H1 (cell line): ENCODE measurements at regions not wholly inside any gene's neighbourhood (a gene's known extent, or its start where the extent isn't known, plus 50 kb on each side); places are given as distances from the start of the nearest gene placed in this dataset.

Experiments
- CTCF ChIA-PET: fragments of 300-600 bp; sonication (Branson Sonifier 250); formaldehyde crosslinking; loops from one replicate; lab custom pipeline; 2021; ENCODE audit not compliant: partially characterized antibody; lab: Charles Lee
- POLR2A ChIA-PET: fragments of 300-600 bp; sonication (Branson Sonifier 250); formaldehyde crosslinking; loops from one replicate; lab custom pipeline; 2021; ENCODE audit warnings: inconsistent platforms; ENCODE audit not compliant: partially characterized antibody; lab: Charles Lee
- DNase-seq, 2 experiments: peaks; one replicate each; pipeline versions ENCODE4 v3.0.0 to v3.0.0-alpha.2; 2010 to 2022; ENCODE audit warnings: low spot score in 2 of 2, low read depth in 1 of 2, mixed read lengths in 1 of 2
- FAIRE-seq: peaks from 2 replicates; lab custom pipeline; 2011; peaks lifted over from hg19 to GRCh38; lab: Jason Lieb, UNC
- H2AFZ ChIP-seq: 2 replicates; pipeline ENCODE4 v1.8.1; 2012; ENCODE audit warnings: low read length, inconsistent platforms
- H2AK5ac ChIP-seq: 2 replicates; pipeline ENCODE4 v1.6.1; 2013; ENCODE audit warnings: low read depth, low read length
- H2BK120ac ChIP-seq: replicated peaks from 2 replicates; pipeline ENCODE3; 2013; ENCODE audit warnings: low read depth, low read length, inconsistent platforms
- H2BK12ac ChIP-seq: 2 replicates; pipeline ENCODE4 v1.6.1; 2013; ENCODE audit warnings: low read depth, low read length
- H2BK15ac ChIP-seq: 2 replicates; pipeline ENCODE4 v1.6.1; 2013; ENCODE audit warnings: low read length
- H2BK20ac ChIP-seq: 2 replicates; pipeline ENCODE4 v1.6.1; 2013; ENCODE audit warnings: low read length
- H2BK5ac ChIP-seq: 2 replicates; pipeline ENCODE4 v1.6.1; 2013; ENCODE audit warnings: low read depth, low read length
- H3K14ac ChIP-seq: 2 replicates; pipeline ENCODE4 v1.6.1; 2013; ENCODE audit warnings: inconsistent platforms; ENCODE audit not compliant: insufficient read length
- H3K18ac ChIP-seq: 2 replicates; pipeline ENCODE4 v1.6.1; 2013; ENCODE audit warnings: low read length; ENCODE audit errors: extremely low read depth
- H3K23ac ChIP-seq: 2 replicates; pipeline ENCODE4 v1.6.1; 2013; ENCODE audit warnings: inconsistent platforms; ENCODE audit not compliant: insufficient read length
- H3K23me2 ChIP-seq: 2 replicates; pipeline ENCODE4 v1.6.1; 2013; ENCODE audit warnings: low read depth, low read length
- H3K27ac ChIP-seq: 2 replicates; pipeline ENCODE4 v1.6.1; 2011; ENCODE audit warnings: low read depth, low read length, inconsistent platforms
- H3K27me3 ChIP-seq, 4 experiments: replicated peaks in 1 of 4; 1 replicate in 1 of 4; 2 replicates in 3 of 4; pipeline versions ENCODE4 v1.6.1 to v1.8.1; 2011 to 2013; ENCODE audit warnings: low read length in 3 of 4, mild to moderate bottlenecking in 3 of 4, inconsistent platforms in 2 of 4, mixed read lengths in 2 of 4, moderate library complexity in 1 of 4; ENCODE audit not compliant: control insufficient read depth in 3 of 4, insufficient read depth in 3 of 4; ENCODE audit errors: extremely low read depth in 1 of 4
- H3K36me3 ChIP-seq, 4 experiments: 2 replicates each; pipeline versions ENCODE4 v1.6.1 to v1.8.1; 2011 to 2013; ENCODE audit warnings: mild to moderate bottlenecking in 4 of 4, low read length in 3 of 4, moderate library complexity in 2 of 4, control low read depth in 1 of 4, inconsistent platforms in 1 of 4; ENCODE audit not compliant: insufficient read depth in 4 of 4, control insufficient read depth in 2 of 4
- H3K4ac ChIP-seq: replicated peaks from 2 replicates; pipeline ENCODE3; 2013; ENCODE audit warnings: low read length, low read depth, mixed read lengths, inconsistent platforms; ENCODE audit not compliant: insufficient read length
- H3K4me1 ChIP-seq, 4 experiments: replicated peaks in 1 of 4; 1 replicate in 1 of 4; 2 replicates in 3 of 4; pipeline versions ENCODE4 v1.6.1 to v1.8.1; 2011 to 2013; ENCODE audit warnings: low read length in 3 of 4, inconsistent platforms in 2 of 4, mixed read lengths in 1 of 4; ENCODE audit not compliant: insufficient read depth in 4 of 4, control insufficient read depth in 3 of 4
- H3K4me2 ChIP-seq, 2 experiments: 2 replicates each; pipeline versions ENCODE4 v1.6.1 to v1.8.1; 2011 to 2013; ENCODE audit warnings: low read depth in 2 of 2, low read length in 2 of 2, control low read depth in 1 of 2, inconsistent platforms in 1 of 2, mild to moderate bottlenecking in 1 of 2; ENCODE audit not compliant: insufficient read depth in 1 of 2
- H3K4me3 ChIP-seq, 4 experiments: fragments of 200-600, 300-600 bp in 1 of 4; sonication (generic), shearing (Covaris generic), sonication (Bioruptor Twin) in 1 of 4; 2 replicates each; pipeline versions ENCODE4 v1.5.1 to v1.8.1; 2011 to 2016; ENCODE audit warnings: low read length in 4 of 4, low read depth in 3 of 4, control low read depth in 2 of 4, inconsistent platforms in 2 of 4, mild to moderate bottlenecking in 2 of 4, mixed read lengths in 1 of 4, moderate library complexity in 1 of 4; ENCODE audit not compliant: insufficient read depth in 2 of 4; ENCODE audit errors: extremely low read depth in 1 of 4
- H3K56ac ChIP-seq: replicated peaks from 2 replicates; pipeline ENCODE3; 2013; ENCODE audit warnings: low read depth, mild to moderate bottlenecking, mixed read lengths, low read length, inconsistent platforms; ENCODE audit not compliant: insufficient read length
- H3K79me1 ChIP-seq: 2 replicates; pipeline ENCODE4 v1.6.1; 2013; ENCODE audit warnings: low read depth, low read length, control low read depth
- H3K79me2 ChIP-seq, 2 experiments: 2 replicates each; pipeline versions ENCODE4 v1.6.1 to v1.8.1; 2012 to 2013; ENCODE audit warnings: low read length in 2 of 2, mild to moderate bottlenecking in 2 of 2, inconsistent platforms in 1 of 2; ENCODE audit not compliant: insufficient read depth in 2 of 2, control insufficient read depth in 1 of 2
- H3K9ac ChIP-seq, 4 experiments: replicated peaks in 1 of 4; 1 replicate in 1 of 4; 2 replicates in 3 of 4; pipeline versions ENCODE4 v1.6.1 to v1.8.1; 2011 to 2013; ENCODE audit warnings: low read depth in 3 of 4, low read length in 3 of 4, control low read depth in 2 of 4, mild to moderate bottlenecking in 2 of 4, moderate library complexity in 2 of 4, inconsistent platforms in 1 of 4; ENCODE audit errors: extremely low read depth in 1 of 4
- H3K9me3 ChIP-seq, 2 experiments: 2 replicates each; pipeline versions ENCODE4 v1.6.1 to v1.8.1; 2012 to 2013; ENCODE audit warnings: mild to moderate bottlenecking in 2 of 2, moderate library complexity in 2 of 2, control low read depth in 1 of 2, inconsistent platforms in 1 of 2, low read depth in 1 of 2, low read length in 1 of 2, mixed read lengths in 1 of 2; ENCODE audit not compliant: insufficient read depth in 2 of 2
- H4K20me1 ChIP-seq, 2 experiments: replicated peaks in 1 of 2; 2 replicates each; pipeline versions ENCODE3 to v1.8.1; 2011 to 2013; ENCODE audit warnings: inconsistent platforms in 2 of 2, low read length in 2 of 2, mild to moderate bottlenecking in 1 of 2; ENCODE audit not compliant: insufficient read depth in 2 of 2, control insufficient read depth in 1 of 2
- H4K5ac ChIP-seq: 2 replicates; pipeline ENCODE4 v1.6.1; 2013; ENCODE audit warnings: low read length, low read depth, mixed read lengths, inconsistent platforms; ENCODE audit not compliant: insufficient read length
- H4K8ac ChIP-seq: 2 replicates; pipeline ENCODE4 v1.8.0; 2013; ENCODE audit warnings: mild to moderate bottlenecking, moderate library complexity, low read length, inconsistent platforms; ENCODE audit not compliant: insufficient read depth; ENCODE audit errors: extremely low read depth
- H4K91ac ChIP-seq: replicated peaks from 2 replicates; pipeline ENCODE3; 2013; ENCODE audit warnings: low read length, mixed read lengths, inconsistent platforms; ENCODE audit not compliant: insufficient read length
- BACH1 ChIP-seq: IDR thresholded peaks from 2 replicates; pipeline ENCODE4 v1.6.1; 2012; ENCODE audit warnings: low read length, improper control_type of control experiment
- BCL11A ChIP-seq, 2 experiments: IDR thresholded peaks; one replicate each; pipeline ENCODE4 v1.6.1; 2011; ENCODE audit warnings: low read depth in 2 of 2, low read length in 2 of 2, mild to moderate bottlenecking in 2 of 2
- CTBP2 ChIP-seq: IDR thresholded peaks from 2 replicates; pipeline ENCODE4 v1.7.0; 2011; ENCODE audit warnings: borderline replicate concordance, mild to moderate bottlenecking, moderate library complexity, mixed read lengths, low read length; ENCODE audit not compliant: insufficient read depth, insufficient read length
- JUND ChIP-seq: IDR thresholded peaks from 2 replicates; pipeline ENCODE4 v1.6.1; 2011; ENCODE audit warnings: mild to moderate bottlenecking, improper control_type of control experiment, low read length
- MAX ChIP-seq: IDR thresholded peaks from 2 replicates; pipeline ENCODE4 v1.6.1; 2012; ENCODE audit warnings: inconsistent platforms
- RBBP5 ChIP-seq: IDR thresholded peaks from 2 replicates; pipeline ENCODE4 v1.7.1; 2012; ENCODE audit warnings: low read depth, mild to moderate bottlenecking, inconsistent platforms, low read length, moderate library complexity, borderline replicate concordance
- RXRA ChIP-seq: IDR thresholded peaks from 2 replicates; pipeline ENCODE4 v1.6.1; 2011; ENCODE audit warnings: low read depth, mild to moderate bottlenecking, low read length, moderate library complexity; ENCODE audit not compliant: insufficient read depth
- SIN3A ChIP-seq, 2 experiments: IDR thresholded peaks in 1 of 2; conservative IDR thresholded peaks in 1 of 2; 2 replicates each; pipeline ENCODE4 v1.6.1; 2011 to 2012; ENCODE audit warnings: low read length in 2 of 2, improper control_type of control experiment in 1 of 2, low read depth in 1 of 2, mild to moderate bottlenecking in 1 of 2
- SP1 ChIP-seq: IDR thresholded peaks from 2 replicates; pipeline ENCODE4 v1.6.1; 2011; ENCODE audit warnings: low read depth, low read length
- WGBS, 2 experiments: shearing (Covaris generic) in 1 of 2; methylation state at CpG; one replicate each; pipeline versions ENCODE4 v1.1.6 to v1.1.7; 2013 to 2015; ENCODE audit warnings: low lambda C conversion rate in 2 of 2, mixed read lengths in 2 of 2, inconsistent platforms in 1 of 2, low coverage in 1 of 2, missing lambda C conversion rate in 1 of 2; ENCODE audit not compliant: insufficient replicate concordance in 2 of 2, insufficient coverage in 1 of 2, insufficient read length in 1 of 2; ENCODE audit errors: extremely low coverage in 1 of 2, missing lambda C conversion rate in 1 of 2; 5-methylcytosine and 5-hydroxymethylcytosine counted together

DNA sequence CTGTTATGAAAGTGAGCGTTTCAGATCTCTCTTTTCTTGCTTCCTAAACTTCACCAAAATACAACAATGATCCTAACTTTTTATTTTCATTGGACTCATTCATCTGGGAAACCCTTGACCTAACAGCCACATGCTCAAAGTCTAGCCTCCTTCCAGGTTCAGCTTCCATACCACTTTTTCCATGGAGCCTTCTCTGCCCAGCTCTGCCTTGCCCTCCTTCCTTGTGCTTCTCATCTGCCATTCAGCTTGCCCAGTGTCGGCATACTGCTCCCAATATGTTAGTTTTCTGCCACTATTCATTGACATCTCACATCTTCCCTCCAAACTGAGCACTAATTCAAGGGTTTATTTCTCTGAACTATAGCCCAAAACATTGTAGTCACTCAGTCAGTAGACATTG is 214.7 kb downstream of the RAD51AP2 start:
- H3K4me1 ChIP-seq: peaks cover 0 to 9% (median 6%) of the 10 kb centered on the region in 4 experiments; a peak in 5 of 7 replicates
- 70% methylated on average over 2 of the region's 2 CpGs; no CpG with 5 or more reads in 1 of the 2 experiments for WGBS, 2 experiments
- no peak overlapping the region for H2BK120ac ChIP-seq
- H2BK5ac ChIP-seq: no peak overlapping the region
- DNase-seq: no peak
- no peak overlapping the region for H3K27ac ChIP-seq
- TF ChIP-seq BACH1 (no peak), CTBP2 (no peak), BCL11A (IDR thresholded peaks at IDR 0.05; ENCODE audit: low read depth in 2 of 2, low read length in 2 of 2) (no peak), RXRA (no peak), RBBP5 (no peak), SIN3A (conservative IDR thresholded peaks at IDR 0.05 in 1 of 2, IDR thresholded peaks at IDR 0.05 in 1 of 2; ENCODE audit: low read depth in 1 of 2, low read length in 2 of 2) (no peak), SP1 (peak; percentile 80; the same call in 1 of the 2 replicates), MAX (peak; percentile 39; the same call in 1 of the 2 replicates), JUND (no peak)
- TF ChIP-seq, all 59 proteins: peak for 2
- Histone ChIP-seq H3K79me1 (no peaks in the 10 kb centered on the region), H3K14ac (no peak overlapping the region), H2BK20ac (no peak overlapping the region), H3K4me3 (no peak overlapping the region), H3K23me2 (no peaks in the 10 kb centered on the region), H3K18ac (no peak overlapping the region), H4K5ac (no peak overlapping the region), H3K4me2 (no peak overlapping the region), H4K91ac (no peak overlapping the region), H2BK15ac (no peak overlapping the region), H3K79me2 (no peaks in the 10 kb centered on the region), H2BK12ac (no peak overlapping the region), H2AFZ (peak overlapping the region; percentile 48; the same call in 1 of the 2 replicates), H3K36me3 (no peaks in the 10 kb centered on the region), H3K27me3 (no peaks in the 10 kb centered on the region), H3K23ac (no peak overlapping the region), H3K56ac (no peak overlapping the region), H2AK5ac (no peak overlapping the region), H3K4ac (no peak overlapping the region), H3K9me3 (no peaks in the 10 kb centered on the region), H3K9ac (no peak overlapping the region), H4K20me1 (no peaks in the 10 kb centered on the region), H4K8ac (no peak overlapping the region)
- ChIA-PET CTCF (interaction anchor here (0.7 to 2.2 kb wide), 3 partner anchors 529 to 778 kb away, joined by 3 to 8 read pairs (median 5); no protein-coding TSS in a partner anchor), POLR2A (no interaction called here)
- no peak for FAIRE-seq
